ENCODE measurements at regions not wholly inside any gene's neighbourhood (a gene's known extent, or its start where the extent isn't known, plus 50 kb on each side); places are given as distances from the start of the nearest gene placed in this dataset.
"Not testable (repeated sequence)": the region's sequence is repeated elsewhere in the genome, so short reads cannot be mapped to it uniquely, and the experiment has no call there.

GRCh38 chr14:100422556-100423316 lies 99.6 kb downstream of the SLC25A47 start:
- no peak for DNase-seq

DNA sequence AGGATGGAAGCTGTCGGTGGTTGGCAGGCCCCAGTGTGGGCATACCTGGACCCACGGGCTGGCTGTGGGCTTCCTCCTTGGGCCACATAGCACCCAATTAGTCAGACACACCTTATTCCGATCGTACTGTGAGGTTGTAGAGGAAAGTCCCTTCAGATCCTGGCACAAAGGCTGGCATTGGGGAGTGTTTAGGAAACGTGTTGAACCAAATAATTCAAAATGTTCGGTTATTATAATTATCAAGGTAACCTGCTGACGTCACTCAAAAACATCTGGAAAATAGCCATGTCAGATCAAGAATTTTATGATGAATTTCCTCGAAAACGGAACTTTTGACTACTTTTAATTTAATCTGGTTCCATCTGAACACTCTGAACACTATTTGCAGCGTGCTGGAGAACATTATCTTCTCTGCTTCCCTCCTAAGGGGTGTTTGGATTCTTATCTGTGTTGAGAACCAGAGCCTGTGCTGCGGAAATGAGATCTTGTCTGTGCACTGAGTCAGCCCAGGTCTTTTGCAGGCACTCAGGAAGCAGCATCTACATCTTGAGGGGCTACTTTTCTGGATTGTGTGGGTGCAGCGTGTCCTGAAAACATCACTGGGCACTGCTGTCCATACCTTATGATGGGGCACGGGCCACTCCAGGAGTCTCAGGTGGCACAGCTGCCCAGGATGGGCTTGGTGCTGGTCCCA lies 100.3 kb downstream of the SLC25A47 start:
- DNase-seq: no peak

GRCh38 chr14:100424504-100425428 lies 101.6 kb downstream of the SLC25A47 start:
- no peak for DNase-seq

DNA sequence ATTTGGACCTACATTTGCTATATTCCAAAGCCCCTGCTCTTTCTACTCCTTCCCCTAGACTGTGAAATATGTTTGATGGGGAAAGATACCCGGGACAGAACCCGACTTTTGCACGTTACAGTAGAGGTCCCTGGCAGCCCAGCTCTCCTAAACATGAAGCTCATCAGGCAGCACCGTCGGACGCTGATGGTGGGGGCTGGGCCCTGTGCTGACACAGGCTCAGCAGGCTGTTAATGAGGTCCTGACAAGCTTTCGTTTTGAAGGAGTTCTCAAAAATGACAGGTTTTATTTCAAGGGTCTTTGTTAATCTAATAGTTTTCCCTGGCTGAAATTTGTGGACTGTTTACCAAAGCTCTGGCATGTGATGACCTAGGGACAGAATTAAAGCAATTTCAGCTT lies 102.3 kb downstream of the SLC25A47 start:
- no peak for DNase-seq

DNA sequence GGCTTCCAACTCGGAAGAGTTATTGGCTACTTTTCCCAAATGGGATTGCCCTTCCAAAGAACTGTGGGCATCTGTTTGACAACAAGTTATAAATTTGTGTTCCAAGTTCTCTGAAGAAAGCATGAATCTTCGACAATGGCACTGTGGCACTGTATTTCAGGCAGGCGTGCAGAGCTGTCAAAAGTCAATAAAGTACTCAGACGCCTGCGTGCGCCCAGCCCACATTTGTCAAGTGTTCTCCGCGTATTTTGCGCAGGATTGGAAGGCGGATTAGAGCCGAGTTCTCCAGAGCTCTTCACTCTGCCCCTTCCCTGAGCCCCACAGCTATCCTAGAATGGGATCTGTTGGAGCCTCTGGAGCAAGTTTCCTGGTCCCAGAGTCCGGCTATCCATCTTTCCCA lies 103.2 kb downstream of the SLC25A47 start:
- DNase-seq: no peak

GRCh38 chr14:100427166-100427565 lies 104.0 kb downstream of the SLC25A47 start:
- DNase-seq: no peak

DNA sequence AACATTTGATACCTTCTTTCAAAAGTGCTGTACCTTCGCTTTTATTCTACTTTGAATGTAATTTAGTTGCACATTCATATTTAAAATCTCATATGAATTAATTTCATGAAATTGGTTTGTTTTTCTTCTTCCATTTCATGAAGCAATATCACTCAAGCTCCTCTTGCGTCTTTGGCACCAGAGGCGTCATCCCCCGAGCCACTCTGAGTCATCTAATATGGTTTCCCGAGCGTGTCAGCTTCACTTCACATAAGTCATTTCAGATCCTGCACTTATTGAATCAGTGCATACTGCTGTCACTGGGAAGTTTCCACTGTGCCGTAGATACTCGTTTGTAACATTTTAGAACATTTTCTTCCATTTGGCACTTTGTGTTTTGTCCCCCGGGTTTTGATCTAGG lies 105.6 kb downstream of the SLC25A47 start:
- DNase-seq: no peak

DNA sequence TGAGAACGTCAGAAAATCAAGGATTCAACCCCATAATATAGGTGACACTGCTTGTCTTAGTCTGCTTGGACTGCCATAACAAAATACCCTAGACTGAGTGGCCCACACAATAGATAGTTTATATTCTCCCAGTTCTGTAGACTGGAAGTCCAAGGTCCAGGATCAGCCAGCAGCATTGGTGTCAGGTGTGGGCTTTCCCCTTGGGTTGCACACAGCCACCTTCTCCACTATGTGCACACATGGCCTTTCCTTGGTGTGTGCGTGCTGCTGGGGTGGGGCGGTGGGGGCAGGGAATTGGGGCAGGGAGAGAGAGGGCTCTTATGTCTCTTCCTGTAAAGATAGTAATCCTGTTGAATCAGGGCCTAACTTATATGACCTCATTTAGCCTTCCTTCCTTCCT lies 106.4 kb downstream of the SLC25A47 start:
- DNase-seq: no peak

DNA sequence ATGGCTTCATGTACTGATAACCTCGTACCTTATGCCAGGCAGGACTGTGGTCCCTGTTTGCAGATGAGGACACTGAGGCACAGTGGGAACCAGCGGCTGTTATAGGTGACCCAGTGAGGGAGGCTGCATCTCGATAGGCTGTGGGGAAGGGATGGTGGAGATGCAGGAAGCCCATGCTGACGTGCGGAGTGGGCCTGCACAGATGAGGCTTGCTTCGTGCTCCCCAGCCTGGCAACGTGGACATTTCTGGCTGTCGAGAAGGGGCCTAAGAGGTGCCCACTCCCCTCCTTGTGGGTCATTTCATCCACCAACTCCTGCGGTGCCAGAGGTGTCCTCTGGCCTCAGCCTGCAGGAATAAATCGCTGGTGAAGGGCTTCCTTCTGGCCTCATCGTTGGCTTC lies 107.4 kb downstream of the SLC25A47 start:
- no peak for DNase-seq

DNA sequence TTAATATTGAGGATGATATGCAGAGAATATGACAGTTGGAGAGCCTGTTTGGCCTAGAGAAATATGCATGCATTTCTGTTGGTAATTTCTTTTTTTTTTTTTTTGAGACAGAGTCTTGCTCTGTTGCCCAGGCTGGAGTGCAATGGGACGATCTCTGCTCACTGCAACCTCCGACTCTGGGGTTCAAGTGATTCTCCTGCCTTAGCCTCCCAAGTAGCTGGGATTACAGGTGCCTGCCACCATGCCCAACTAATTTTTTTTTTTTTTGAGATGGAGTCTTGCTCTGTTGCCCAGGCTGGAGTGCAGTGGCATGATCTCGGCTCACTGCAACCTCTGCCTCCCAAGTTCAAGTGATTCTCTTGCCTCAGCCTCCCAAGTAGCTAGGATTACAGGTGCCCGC lies 108.3 kb downstream of the SLC25A47 start:
- DNase-seq: not testable (repeated sequence)

DNA sequence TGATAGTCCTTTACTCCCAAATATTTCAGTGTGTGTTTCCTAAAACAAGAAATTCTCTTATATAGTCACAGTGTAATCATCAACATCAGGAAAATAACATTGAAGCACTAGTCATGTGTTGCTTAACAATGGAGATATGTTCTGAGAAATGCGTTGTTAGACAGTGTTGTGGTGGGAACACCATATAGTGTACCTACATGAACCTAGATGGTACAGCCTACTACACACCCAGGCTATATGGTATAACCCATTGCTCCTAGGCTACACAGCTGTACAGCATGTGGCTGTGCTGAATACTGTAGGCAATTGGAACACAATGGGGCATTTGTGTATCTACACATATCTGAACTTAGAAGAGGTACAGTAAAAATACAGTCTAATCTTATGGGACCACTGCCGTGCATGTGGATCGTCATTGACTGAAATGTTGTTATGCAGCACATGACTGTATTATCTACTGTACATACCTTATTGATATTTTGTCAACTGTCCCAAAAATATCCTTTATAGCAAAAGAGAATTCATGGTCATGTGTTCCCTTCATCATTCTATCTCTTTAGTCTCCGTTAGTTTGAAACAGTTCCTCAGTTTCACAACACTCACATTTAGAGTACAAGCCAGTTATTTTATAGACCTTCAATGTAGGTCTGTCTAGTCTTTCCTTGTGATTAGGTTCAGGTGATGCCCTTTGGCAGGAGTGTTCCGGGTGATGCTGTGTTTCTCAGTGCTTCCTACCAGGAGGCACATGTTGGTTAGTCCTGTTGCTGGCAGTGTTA lies 109.7 kb downstream of the SLC25A47 start:
- no peak for DNase-seq

- no peak for DNase-seq
These were observed 110.3 kb downstream of the SLC25A47 start for GRCh38 chr14:100433428-100433814.

DNA sequence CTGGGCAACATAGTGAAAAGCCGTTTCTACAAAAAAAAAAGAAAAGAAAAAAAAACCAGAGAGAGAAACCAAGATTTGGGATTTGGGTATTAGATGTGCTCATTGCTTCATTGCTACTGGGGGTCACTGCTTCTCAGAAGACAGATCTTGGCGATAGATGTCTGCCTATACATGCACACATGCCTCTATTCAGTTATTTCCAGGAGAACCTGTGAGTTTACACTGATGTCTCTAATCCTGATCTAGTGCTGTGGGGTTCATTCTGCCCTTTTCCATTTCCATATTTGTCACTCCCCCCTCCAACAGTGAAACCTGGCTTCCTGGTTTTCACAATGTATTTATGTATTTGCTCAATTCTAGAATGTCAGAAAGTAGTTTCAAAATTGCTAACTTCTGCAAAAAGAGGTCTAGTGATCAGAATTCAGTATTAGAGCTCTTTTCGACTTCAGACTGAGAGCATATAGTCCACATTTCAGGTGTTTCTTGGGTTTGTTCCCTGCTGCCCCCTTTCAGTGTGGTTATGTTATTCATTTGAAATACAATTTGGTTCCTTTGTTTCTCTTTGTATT lies 111.0 kb downstream of the SLC25A47 start:
- DNase-seq: no peak

- DNase-seq: no peak
These were observed 111.8 kb downstream of the SLC25A47 start for GRCh38 chr14:100434911-100435438.

DNA sequence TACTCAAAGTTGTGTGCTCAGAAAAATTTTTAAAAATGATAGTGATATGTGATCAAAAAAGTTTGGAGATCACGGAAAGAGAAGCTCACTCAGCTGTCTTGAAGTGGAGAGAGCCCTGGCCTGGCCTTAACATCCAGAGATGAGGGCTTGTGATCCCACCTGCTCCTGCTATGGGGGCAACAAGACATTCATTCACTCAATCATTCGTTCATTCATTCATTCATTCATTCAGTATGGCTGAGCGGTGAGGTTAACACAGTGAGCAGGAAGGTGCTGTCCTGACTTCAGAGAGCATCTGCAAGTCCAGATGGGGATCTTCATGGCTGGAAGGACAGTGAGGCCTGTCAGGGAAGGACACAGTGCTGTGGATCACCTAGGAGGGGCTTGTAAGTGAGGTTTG lies 112.3 kb downstream of the SLC25A47 start:
- no peak for DNase-seq

GRCh38 chr14:100436745-100437406 lies 113.7 kb downstream of the SLC25A47 start:
- DNase-seq: no peak

DNA sequence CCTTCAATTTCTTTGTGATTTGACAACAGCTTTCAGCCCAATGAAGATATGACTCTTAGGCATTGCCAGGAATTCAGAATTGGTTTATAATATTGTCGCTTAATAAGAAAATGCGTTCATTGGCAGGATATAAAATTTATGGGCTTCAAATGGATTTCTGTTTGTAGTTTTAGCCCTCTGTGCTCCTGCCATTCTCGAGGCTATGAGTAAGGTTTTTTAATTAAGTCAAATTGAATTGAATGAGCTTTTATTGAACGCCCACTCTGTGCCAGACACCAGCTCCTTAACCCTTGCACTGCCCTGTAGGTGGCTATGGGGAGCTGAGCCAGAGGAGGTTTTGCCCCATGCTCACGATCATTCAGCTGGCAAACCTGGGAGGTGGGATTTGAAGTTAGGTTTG lies 115.1 kb downstream of the SLC25A47 start:
- no peak for DNase-seq

DNA sequence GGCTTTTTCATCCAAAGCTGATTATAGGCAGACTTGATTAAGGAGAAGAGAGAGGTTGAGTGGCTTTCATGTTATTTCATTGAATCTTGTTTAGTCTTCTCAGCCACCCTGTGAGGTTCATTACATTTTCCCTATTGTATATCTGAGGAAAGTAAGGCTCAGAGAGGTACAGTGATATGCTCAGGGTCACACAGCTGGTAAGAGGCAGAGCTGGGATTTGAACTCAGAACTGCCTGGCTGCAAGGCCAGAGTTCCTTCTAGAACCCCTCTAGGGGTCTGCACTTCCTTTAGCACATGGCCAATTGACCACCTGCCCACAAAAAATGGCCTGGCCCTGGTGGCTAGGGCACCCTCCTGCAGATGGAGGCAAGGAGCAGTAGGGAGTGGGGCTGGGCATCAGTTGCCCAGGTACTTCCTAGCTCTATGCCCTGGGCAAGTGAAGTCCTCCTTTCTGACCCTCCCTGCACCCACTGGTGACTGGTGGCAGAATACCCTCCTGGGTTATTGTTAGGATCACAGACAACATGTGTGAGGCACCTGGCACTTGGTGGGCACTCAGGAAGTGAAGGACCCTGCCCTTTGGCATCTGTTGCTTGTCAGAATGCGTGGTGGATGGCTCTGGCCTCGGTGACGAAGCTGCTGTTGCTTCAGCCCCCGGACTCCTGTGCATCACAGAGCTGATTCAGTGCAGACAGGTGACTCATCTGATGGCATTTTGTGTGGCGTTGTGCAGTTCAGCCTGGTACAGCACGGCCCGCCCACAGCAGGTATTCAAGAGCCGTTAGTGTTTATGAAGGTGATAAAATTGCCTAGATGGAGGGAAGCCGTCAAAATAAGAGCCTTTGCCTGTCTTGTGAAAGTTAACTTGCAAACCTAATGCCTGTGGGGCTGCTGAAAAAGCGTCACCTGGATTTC lies 115.8 kb downstream of the SLC25A47 start:
- no peak for DNase-seq

- no peak for DNase-seq
These were observed 116.6 kb downstream of the SLC25A47 start for GRCh38 chr14:100439781-100440180.

DNA sequence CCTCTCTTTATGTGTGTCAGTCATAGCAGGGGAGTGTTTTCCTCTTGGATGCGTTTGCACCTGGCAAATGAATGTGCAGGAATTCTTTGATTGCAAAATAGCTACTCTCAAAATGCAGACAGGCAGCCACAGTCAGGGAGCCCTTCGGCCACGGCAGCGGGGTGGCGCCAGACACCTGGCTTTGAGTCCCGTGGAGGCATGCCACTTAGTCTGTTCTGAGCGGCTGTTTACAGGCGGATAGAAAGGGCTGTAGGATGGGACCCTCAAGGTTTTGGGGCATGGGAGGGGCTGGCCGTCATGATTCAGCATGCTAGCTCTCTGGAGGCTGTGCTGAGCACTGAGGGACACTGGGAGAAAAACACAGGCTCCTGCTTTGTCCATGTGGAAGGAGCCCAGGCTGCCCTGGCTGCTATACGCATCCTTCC lies 117.1 kb downstream of the SLC25A47 start:
- DNase-seq: peak; percentile 36
